NB4 (cell line): ENCODE measurements at regions not wholly inside any gene's neighbourhood (a gene's known extent, or its start where the extent isn't known, plus 50 kb on each side); places are given as distances from the start of the nearest gene placed in this dataset.

Experiments used
- DNase-seq: peaks from one replicate; pipeline ENCODE4 v3.0.0; 2010; ENCODE audit warnings: low read depth
- H3K4me3 ChIP-seq: one replicate; pipeline ENCODE4 v1.5.1; 2011; ENCODE audit warnings: mild to moderate bottlenecking, low read depth, low read length, moderate library complexity
- CTCF ChIP-seq: IDR thresholded peaks from one replicate; pipeline ENCODE4 v1.5.1; 2012; ENCODE audit warnings: low read depth, low read length
- MAX ChIP-seq: IDR thresholded peaks from 2 replicates; pipeline ENCODE4 v1.6.1; 2011; ENCODE audit warnings: low read depth, low read length
- MYC ChIP-seq: IDR thresholded peaks from 2 replicates; pipeline ENCODE4 v1.6.1; 2011; ENCODE audit warnings: low read depth, low read length
- POLR2A ChIP-seq: IDR thresholded peaks from 2 replicates; pipeline ENCODE4 v1.6.1; 2011; ENCODE audit warnings: mild to moderate bottlenecking; ENCODE audit not compliant: insufficient read length; ENCODE audit errors: extremely low read depth

GRCh38 chr2:18363348-18363747 is 197.1 kb downstream of the RDH14 start:
- H3K4me3 ChIP-seq = no peak overlapping the region
- TF ChIP-seq CTCF = no peak
- no peak for TF ChIP-seq MYC
- no peak for TF ChIP-seq MAX
- TF ChIP-seq POLR2A = no peak
- DNase-seq = no peak

GRCh38 chr2:18362696-18363095 is 197.8 kb downstream of the RDH14 start:
- no peak for DNase-seq
- TF ChIP-seq MAX (no peak), MYC (no peak), CTCF (no peak), POLR2A (no peak)

DNA sequence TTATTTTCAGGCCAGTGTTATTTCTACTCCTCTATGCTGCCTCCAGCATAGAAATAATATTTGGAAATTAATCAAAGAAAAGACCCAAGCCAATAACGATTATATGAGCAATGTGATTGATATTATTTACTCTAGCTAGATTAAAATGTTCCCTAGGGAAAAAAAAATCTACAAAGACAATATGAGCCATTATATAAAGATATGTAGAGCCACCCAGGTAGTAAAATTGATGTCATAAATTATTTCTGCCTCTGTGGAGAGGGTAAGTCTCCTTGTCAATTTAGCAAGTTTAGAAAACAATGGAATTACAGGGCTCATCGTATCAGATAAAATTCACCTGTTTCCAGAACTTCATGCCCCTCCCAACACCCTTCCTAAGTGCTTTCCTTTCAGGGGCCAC is 202.9 kb downstream of the RDH14 start:
- DNase-seq = no peak
- no peak overlapping the region for H3K4me3 ChIP-seq
- no peak for TF ChIP-seq CTCF
- no peak for TF ChIP-seq MYC
- TF ChIP-seq POLR2A = no peak

More at GRCh38 chr2:18362696-18363095, 197.8 kb downstream of the RDH14 start:
- H3K4me3 ChIP-seq = no peak overlapping the region

DNA sequence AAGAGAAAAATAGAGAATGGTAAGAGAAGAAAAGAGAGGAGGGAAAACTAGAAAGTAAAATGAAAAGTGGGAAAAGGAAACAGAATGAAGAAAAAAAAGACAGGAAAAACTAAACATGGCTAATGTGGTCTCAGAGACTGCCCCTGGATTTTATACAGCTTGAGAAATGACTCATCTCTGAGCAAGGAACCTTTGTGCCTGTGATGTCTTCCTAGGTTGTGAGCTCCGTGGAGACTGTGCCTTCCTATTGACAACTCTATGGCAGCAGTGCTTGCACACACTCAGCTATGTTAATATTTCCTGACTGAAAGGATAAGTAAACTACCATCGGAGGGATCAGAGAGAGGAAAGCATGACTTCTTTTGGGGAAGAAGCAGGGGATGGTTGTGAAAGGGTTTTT is 203.8 kb downstream of the RDH14 start:
- no peak for DNase-seq
- H3K4me3 ChIP-seq = no peak overlapping the region
- TF ChIP-seq MAX = no peak
- TF ChIP-seq CTCF = no peak
- no peak for TF ChIP-seq MYC
- no peak for TF ChIP-seq POLR2A

- TF ChIP-seq CTCF (no peak), MYC (no peak), POLR2A (no peak), MAX (no peak)
- no peak overlapping the region for H3K4me3 ChIP-seq
- DNase-seq = no peak
Measured at GRCh38 chr2:18349421-18349820, 211.0 kb downstream of the RDH14 start.

- DNase-seq = no peak
- no peak overlapping the region for H3K4me3 ChIP-seq
- no peak for TF ChIP-seq POLR2A
- no peak for TF ChIP-seq MYC
- TF ChIP-seq MAX = no peak
- no peak for TF ChIP-seq CTCF
Measured at GRCh38 chr2:18346874-18347273, 213.6 kb downstream of the RDH14 start.
